ENCODE measurements at regions not wholly inside any gene's neighbourhood (a gene's known extent, or its start where the extent isn't known, plus 50 kb on each side); places are given as distances from the start of the nearest gene placed in this dataset.
"Not testable (repeated sequence)": the region's sequence is repeated elsewhere in the genome, so short reads cannot be mapped to it uniquely, and the experiment has no call there.

DNA sequence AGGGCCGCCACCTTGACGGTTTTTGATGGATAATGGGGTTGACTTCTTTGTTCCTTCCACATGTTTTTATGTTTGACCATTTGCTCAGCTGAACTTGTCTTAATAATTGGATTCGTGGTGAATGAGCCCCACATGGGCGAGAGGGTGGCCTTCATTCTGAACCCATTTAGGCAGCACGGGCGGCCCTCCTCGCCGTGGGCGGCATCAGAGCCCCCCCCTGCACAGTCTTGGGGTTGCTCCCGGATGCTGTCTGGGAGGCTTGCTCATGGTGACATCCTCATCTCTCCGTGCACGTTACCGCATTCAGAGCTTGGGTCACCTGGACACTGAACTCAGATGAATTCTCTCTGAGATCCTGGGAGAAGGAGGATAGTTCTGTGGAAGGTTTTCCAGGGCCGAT is 172.3 kb upstream of the OSBPL11 start:
- no peaks in the 10 kb centered on the region for H4K20me1 ChIP-seq (ENCODE audit: insufficient read depth, low read length)
- no peak for DNase-seq (ENCODE audit: low read depth)
- no peaks in the 10 kb centered on the region for H3K9me3 ChIP-seq (ENCODE audit: insufficient read depth, low read depth, low read length)
- Mint-ChIP-seq H3K36me3 (ENCODE audit: low read depth, unreplicated experiment) (no peaks in the 10 kb centered on the region), H3K4me3 (ENCODE audit: unreplicated experiment) (no peak overlapping the region), H3K27me3 (ENCODE audit: low read depth, unreplicated experiment) (peaks cover 47% of the 10 kb centered on the region), H3K27ac (ENCODE audit: unreplicated experiment) (no peak overlapping the region), H3K4me1 (ENCODE audit: low read depth, unreplicated experiment) (peaks cover 2% of the 10 kb centered on the region), H3K9me3 (ENCODE audit: unreplicated experiment) (no peaks in the 10 kb centered on the region)
- H3K36me3 ChIP-seq (ENCODE audit: insufficient read depth, low read length) = no peaks in the 10 kb centered on the region
- no peak overlapping the region for H3K4me3 ChIP-seq (ENCODE audit: insufficient read depth, low read depth, low read length)
- TF ChIP-seq EZH2 (IDR thresholded peaks at IDR 0.05; ENCODE audit: insufficient read depth, low read length) = no peak
- TF ChIP-seq CTCF (IDR thresholded peaks at IDR 0.05; ENCODE audit: insufficient read depth, low read depth, low read length) = no peak
- H3K4me1 ChIP-seq (ENCODE audit: insufficient read depth, low read length) = no peaks in the 10 kb centered on the region
- no peak overlapping the region for H3K27ac ChIP-seq (ENCODE audit: low read depth, low read length)
- FAIRE-seq = no peak
- H3K9ac ChIP-seq (ENCODE audit: low read length) = no peak overlapping the region
- H3K79me2 ChIP-seq (ENCODE audit: insufficient read depth, low read length) = no peaks in the 10 kb centered on the region
- peaks cover 5% of the 10 kb centered on the region for H3K27me3 ChIP-seq (ENCODE audit: insufficient read depth, low read length)
- H3K4me2 ChIP-seq (ENCODE audit: low read length) = no peak overlapping the region
- no peak overlapping the region for H2AFZ ChIP-seq (ENCODE audit: low read depth, low read length)

DNA sequence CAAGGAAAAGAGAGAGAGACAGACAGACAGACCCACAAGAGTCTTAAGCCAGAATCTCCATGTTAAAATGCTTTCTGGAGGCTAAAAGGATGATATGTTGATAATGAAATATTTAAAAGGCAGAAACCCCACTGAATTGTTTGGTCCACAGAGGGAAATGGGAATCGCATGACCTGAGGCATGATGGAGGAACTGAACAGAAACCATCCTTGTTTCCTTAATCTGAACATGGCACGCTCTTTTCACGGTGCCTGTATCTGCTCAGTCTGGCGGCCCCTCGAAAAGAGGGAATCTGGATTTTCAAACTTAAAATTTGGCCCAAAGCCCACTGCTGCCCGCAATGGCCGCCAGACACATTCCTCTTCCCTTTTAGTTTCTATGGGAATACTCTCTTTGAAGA is 173.5 kb upstream of the OSBPL11 start:
- not testable (repeated sequence) for H3K36me3 Mint-ChIP-seq (ENCODE audit: low read depth, unreplicated experiment); H3K4me2 ChIP-seq (ENCODE audit: low read length); H3K27me3 ChIP-seq (ENCODE audit: insufficient read depth, low read length); H3K4me3 ChIP-seq (ENCODE audit: insufficient read depth, low read depth, low read length); H3K9me3 Mint-ChIP-seq (ENCODE audit: unreplicated experiment); H3K27ac Mint-ChIP-seq (ENCODE audit: unreplicated experiment); H2AFZ ChIP-seq (ENCODE audit: low read depth, low read length); H3K4me3 Mint-ChIP-seq (ENCODE audit: unreplicated experiment); H3K4me1 Mint-ChIP-seq (ENCODE audit: low read depth, unreplicated experiment); H4K20me1 ChIP-seq (ENCODE audit: insufficient read depth, low read length); H3K27ac ChIP-seq (ENCODE audit: low read depth, low read length); H3K4me1 ChIP-seq (ENCODE audit: insufficient read depth, low read length); FAIRE-seq; H3K9ac ChIP-seq (ENCODE audit: low read length); H3K36me3 ChIP-seq (ENCODE audit: insufficient read depth, low read length); H3K9me3 ChIP-seq (ENCODE audit: insufficient read depth, low read depth, low read length); H3K79me2 ChIP-seq (ENCODE audit: insufficient read depth, low read length); DNase-seq (ENCODE audit: low read depth)
- H3K27me3 Mint-ChIP-seq (ENCODE audit: low read depth, unreplicated experiment) = peaks cover 37% of the 10 kb centered on the region

DNA sequence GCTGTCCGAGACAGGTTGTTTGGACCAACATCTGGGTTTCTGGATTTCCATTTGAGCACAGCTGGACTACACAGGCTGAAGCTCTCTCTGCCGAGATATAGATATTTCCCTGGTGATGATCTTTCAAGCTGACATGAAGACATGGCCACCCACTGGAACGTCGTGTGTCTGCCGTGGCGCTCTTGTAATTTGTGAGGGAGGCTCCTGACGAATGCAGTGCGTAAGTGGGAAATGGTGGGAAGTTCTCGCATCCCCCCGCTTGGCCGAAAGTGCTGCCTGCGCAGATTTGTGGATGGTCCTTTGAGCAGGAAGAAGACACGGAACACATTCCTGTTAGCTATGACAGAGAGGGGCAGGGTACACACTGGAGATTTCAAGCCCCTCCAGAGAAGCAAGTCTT is 176.2 kb upstream of the OSBPL11 start:
- not testable (repeated sequence) for H3K4me2 ChIP-seq (ENCODE audit: low read length); H3K79me2 ChIP-seq (ENCODE audit: insufficient read depth, low read length); FAIRE-seq; H3K4me3 ChIP-seq (ENCODE audit: insufficient read depth, low read depth, low read length); H3K27ac Mint-ChIP-seq (ENCODE audit: unreplicated experiment); H3K36me3 Mint-ChIP-seq (ENCODE audit: low read depth, unreplicated experiment); H3K9me3 ChIP-seq (ENCODE audit: insufficient read depth, low read depth, low read length); H4K20me1 ChIP-seq (ENCODE audit: insufficient read depth, low read length); H3K9ac ChIP-seq (ENCODE audit: low read length); H3K4me3 Mint-ChIP-seq (ENCODE audit: unreplicated experiment); H3K4me1 Mint-ChIP-seq (ENCODE audit: low read depth, unreplicated experiment); H3K27me3 ChIP-seq (ENCODE audit: insufficient read depth, low read length); H2AFZ ChIP-seq (ENCODE audit: low read depth, low read length); H3K27ac ChIP-seq (ENCODE audit: low read depth, low read length); DNase-seq (ENCODE audit: low read depth); H3K4me1 ChIP-seq (ENCODE audit: insufficient read depth, low read length); H3K36me3 ChIP-seq (ENCODE audit: insufficient read depth, low read length); H3K9me3 Mint-ChIP-seq (ENCODE audit: unreplicated experiment)
- peaks cover 24% of the 10 kb centered on the region for H3K27me3 Mint-ChIP-seq (ENCODE audit: low read depth, unreplicated experiment)

DNA sequence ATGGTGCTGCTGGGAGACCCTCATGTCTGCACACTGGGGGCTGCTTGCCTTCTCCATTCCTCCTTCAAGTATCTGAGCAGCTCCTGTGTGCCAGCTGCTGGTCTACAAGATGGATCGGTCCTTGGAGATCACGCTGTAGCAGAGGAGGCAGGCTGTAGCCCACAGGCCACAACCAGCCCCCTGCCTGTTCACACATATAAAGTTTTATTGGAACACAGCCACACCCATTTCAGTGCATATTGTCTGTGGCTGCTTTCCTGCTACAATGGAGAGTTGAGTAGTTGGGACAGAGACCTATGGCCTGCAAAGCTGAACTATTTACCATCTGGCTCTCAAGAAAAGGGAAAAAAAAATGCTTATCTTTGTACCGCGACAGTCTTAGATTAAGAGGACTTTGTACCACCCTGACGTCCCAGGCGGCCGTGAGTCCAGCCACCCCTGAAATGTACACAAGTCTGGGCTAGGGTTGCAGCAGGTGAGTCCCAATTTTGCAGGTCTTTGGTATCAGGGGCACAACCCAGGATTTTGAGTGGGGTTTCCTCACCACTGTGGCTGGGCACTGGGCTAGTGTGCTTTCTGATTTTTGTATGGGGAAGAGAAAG is 179.2 kb upstream of the OSBPL11 start:
- not testable (repeated sequence) for H3K27ac ChIP-seq (ENCODE audit: low read depth, low read length); H3K27me3 ChIP-seq (ENCODE audit: insufficient read depth, low read length); H3K9me3 Mint-ChIP-seq (ENCODE audit: unreplicated experiment); H2AFZ ChIP-seq (ENCODE audit: low read depth, low read length); FAIRE-seq; H3K4me1 Mint-ChIP-seq (ENCODE audit: low read depth, unreplicated experiment); H3K4me1 ChIP-seq (ENCODE audit: insufficient read depth, low read length); H3K27ac Mint-ChIP-seq (ENCODE audit: unreplicated experiment); H3K79me2 ChIP-seq (ENCODE audit: insufficient read depth, low read length); H3K4me2 ChIP-seq (ENCODE audit: low read length); H3K36me3 Mint-ChIP-seq (ENCODE audit: low read depth, unreplicated experiment); H3K9me3 ChIP-seq (ENCODE audit: insufficient read depth, low read depth, low read length); H4K20me1 ChIP-seq (ENCODE audit: insufficient read depth, low read length); H3K4me3 ChIP-seq (ENCODE audit: insufficient read depth, low read depth, low read length); H3K4me3 Mint-ChIP-seq (ENCODE audit: unreplicated experiment); H3K9ac ChIP-seq (ENCODE audit: low read length); H3K36me3 ChIP-seq (ENCODE audit: insufficient read depth, low read length); DNase-seq (ENCODE audit: low read depth)
- H3K27me3 Mint-ChIP-seq (ENCODE audit: low read depth, unreplicated experiment) = peaks cover 17% of the 10 kb centered on the region

DNA sequence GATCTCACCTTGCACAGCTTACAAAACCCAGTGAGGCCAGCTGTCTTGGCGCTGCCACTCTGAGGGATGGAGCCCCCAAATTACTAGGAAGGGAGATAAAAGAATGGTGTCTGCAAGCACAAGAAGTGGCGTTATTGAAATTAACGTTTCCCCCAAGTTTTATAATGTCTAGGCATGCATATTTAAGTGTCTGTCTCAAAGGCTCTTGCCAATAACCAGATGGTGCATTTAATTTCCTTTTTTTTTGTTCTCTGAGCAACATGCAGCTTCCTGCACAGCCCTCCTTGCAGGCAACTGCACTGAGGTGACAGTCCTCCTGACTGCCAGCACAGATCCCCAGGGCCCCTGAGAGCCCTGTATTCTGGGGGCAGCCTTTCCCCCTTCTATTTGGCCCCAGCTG is 179.8 kb upstream of the OSBPL11 start:
- H3K9me3 ChIP-seq (ENCODE audit: insufficient read depth, low read depth, low read length); H3K4me3 Mint-ChIP-seq (ENCODE audit: unreplicated experiment); H3K27me3 ChIP-seq (ENCODE audit: insufficient read depth, low read length); FAIRE-seq; H3K27ac ChIP-seq (ENCODE audit: low read depth, low read length); DNase-seq (ENCODE audit: low read depth); H2AFZ ChIP-seq (ENCODE audit: low read depth, low read length); H3K36me3 Mint-ChIP-seq (ENCODE audit: low read depth, unreplicated experiment); H3K79me2 ChIP-seq (ENCODE audit: insufficient read depth, low read length); H3K4me1 ChIP-seq (ENCODE audit: insufficient read depth, low read length); H3K9ac ChIP-seq (ENCODE audit: low read length); H3K4me2 ChIP-seq (ENCODE audit: low read length); H3K9me3 Mint-ChIP-seq (ENCODE audit: unreplicated experiment); H3K4me3 ChIP-seq (ENCODE audit: insufficient read depth, low read depth, low read length); H4K20me1 ChIP-seq (ENCODE audit: insufficient read depth, low read length); H3K36me3 ChIP-seq (ENCODE audit: insufficient read depth, low read length); H3K27ac Mint-ChIP-seq (ENCODE audit: unreplicated experiment); H3K4me1 Mint-ChIP-seq (ENCODE audit: low read depth, unreplicated experiment): not testable (repeated sequence)
- peaks cover 17% of the 10 kb centered on the region for H3K27me3 Mint-ChIP-seq (ENCODE audit: low read depth, unreplicated experiment)

Data from astrocyte (in vitro differentiated cells and primary cell).